HUES48 (cell line): ENCODE measurements at regions not wholly inside any gene's neighbourhood (a gene's known extent, or its start where the extent isn't known, plus 50 kb on each side); places are given as distances from the start of the nearest gene placed in this dataset.

Experiments used
- H3K27ac ChIP-seq: one replicate; pipeline ENCODE4 v1.7.0; 2013; ENCODE audit warnings: low read depth, low read length, inconsistent platforms
- H3K27me3 ChIP-seq: 2 replicates; pipeline ENCODE4 v1.6.1; 2013; ENCODE audit warnings: mild to moderate bottlenecking, low read length; ENCODE audit not compliant: control insufficient read depth, insufficient read depth
- H3K36me3 ChIP-seq: 2 replicates; pipeline ENCODE4 v1.6.1; 2013; ENCODE audit warnings: low read length; ENCODE audit not compliant: control insufficient read depth, insufficient read depth
- H3K4me1 ChIP-seq: 2 replicates; pipeline ENCODE4 v1.6.1; 2013; ENCODE audit warnings: mild to moderate bottlenecking, low read length; ENCODE audit not compliant: control insufficient read depth, insufficient read depth
- H3K4me3 ChIP-seq: 2 replicates; pipeline ENCODE4 v1.5.1; 2013; ENCODE audit warnings: mild to moderate bottlenecking, low read depth, low read length
- H3K9ac ChIP-seq: 2 replicates; pipeline ENCODE4 v1.6.1; 2013; ENCODE audit warnings: mild to moderate bottlenecking, low read depth, low read length, moderate library complexity
- H3K9me3 ChIP-seq: 2 replicates; pipeline ENCODE4 v1.6.1; 2013; ENCODE audit warnings: low read length; ENCODE audit not compliant: control insufficient read depth, insufficient read depth

- peaks cover 42% of the 10 kb centered on the region for H3K4me1 ChIP-seq
- no peak overlapping the region for H3K9ac ChIP-seq
- H3K4me3 ChIP-seq, result no peak overlapping the region; the same call in 1 of the 2 replicates
- peaks cover 36% of the 10 kb centered on the region for H3K27me3 ChIP-seq
- H3K27ac ChIP-seq, result no peak overlapping the region
- H3K36me3 ChIP-seq, result no peaks in the 10 kb centered on the region
- no peaks in the 10 kb centered on the region for H3K9me3 ChIP-seq
Observed at GRCh38 chr3:193945143-193945542, 190.8 kb upstream of the HES1 start.

DNA sequence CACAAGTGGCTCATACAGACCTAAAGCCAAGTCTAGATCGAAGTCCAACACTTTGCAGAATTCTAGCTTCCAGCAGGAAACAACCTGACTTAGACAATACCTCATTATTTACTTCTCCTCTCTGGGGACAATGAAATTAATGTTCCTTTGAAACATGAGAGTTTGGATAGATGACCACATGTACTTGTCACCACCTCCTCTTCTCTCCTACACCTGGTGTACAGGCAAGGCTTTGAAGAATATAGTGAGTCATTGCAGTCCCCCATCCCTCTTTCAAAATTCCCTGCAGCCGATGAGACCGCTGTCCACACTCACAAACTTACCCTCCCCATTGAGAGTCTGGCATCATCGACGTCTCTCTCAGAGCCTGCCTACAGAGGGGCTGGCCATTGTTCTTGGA is 189.0 kb upstream of the HES1 start:
- no peak overlapping the region for H3K4me3 ChIP-seq
- no peaks in the 10 kb centered on the region for H3K36me3 ChIP-seq
- H3K27ac ChIP-seq, result no peak overlapping the region
- peaks cover 30% of the 10 kb centered on the region for H3K27me3 ChIP-seq
- peaks cover 42% of the 10 kb centered on the region for H3K4me1 ChIP-seq
- no peak overlapping the region for H3K9ac ChIP-seq
- no peaks in the 10 kb centered on the region for H3K9me3 ChIP-seq

- Histone ChIP-seq H3K4me3 (no peak overlapping the region), H3K9ac (no peak overlapping the region), H3K27me3 (peaks cover 30% of the 10 kb centered on the region), H3K27ac (no peak overlapping the region), H3K36me3 (no peaks in the 10 kb centered on the region), H3K9me3 (no peaks in the 10 kb centered on the region), H3K4me1 (peaks cover 40% of the 10 kb centered on the region)
Observed at GRCh38 chr3:193947596-193947995, 188.4 kb upstream of the HES1 start.

DNA sequence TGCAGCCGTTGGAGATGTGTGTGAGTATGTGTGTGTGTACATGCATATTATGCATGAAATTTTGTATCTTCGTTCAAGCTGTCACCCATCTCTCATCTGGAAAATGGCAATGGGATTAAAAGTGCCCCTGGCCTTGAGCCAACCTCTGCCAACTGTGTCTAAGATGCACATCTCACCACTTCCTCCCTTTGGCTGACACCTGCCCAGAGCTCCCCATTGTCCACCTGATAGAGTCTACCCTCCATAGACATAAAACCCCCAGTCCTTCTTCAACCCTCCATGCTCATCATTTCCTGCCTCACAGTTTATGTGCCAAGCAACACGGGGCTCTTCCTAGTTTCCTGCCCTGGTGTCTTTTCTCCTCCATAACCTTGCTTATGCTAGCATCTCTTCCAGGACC is 187.5 kb upstream of the HES1 start:
- Histone ChIP-seq H3K4me3 (no peak overlapping the region), H3K9ac (no peak overlapping the region), H3K27me3 (peaks cover 30% of the 10 kb centered on the region), H3K27ac (no peak overlapping the region), H3K9me3 (no peaks in the 10 kb centered on the region), H3K4me1 (peaks cover 31% of the 10 kb centered on the region), H3K36me3 (no peaks in the 10 kb centered on the region)

- Histone ChIP-seq H3K36me3 (no peaks in the 10 kb centered on the region), H3K9me3 (0 out of 2 replicates have a peak, but pooled peaks cover 7% of the 10 kb centered on the region), H3K4me1 (peaks cover 3% of the 10 kb centered on the region), H3K27ac (no peak overlapping the region), H3K4me3 (no peak overlapping the region), H3K9ac (no peak overlapping the region), H3K27me3 (peaks cover 2% of the 10 kb centered on the region; the same call in 1 of the 2 replicates)
Observed at GRCh38 chr3:193951859-193952258, 184.1 kb upstream of the HES1 start.

DNA sequence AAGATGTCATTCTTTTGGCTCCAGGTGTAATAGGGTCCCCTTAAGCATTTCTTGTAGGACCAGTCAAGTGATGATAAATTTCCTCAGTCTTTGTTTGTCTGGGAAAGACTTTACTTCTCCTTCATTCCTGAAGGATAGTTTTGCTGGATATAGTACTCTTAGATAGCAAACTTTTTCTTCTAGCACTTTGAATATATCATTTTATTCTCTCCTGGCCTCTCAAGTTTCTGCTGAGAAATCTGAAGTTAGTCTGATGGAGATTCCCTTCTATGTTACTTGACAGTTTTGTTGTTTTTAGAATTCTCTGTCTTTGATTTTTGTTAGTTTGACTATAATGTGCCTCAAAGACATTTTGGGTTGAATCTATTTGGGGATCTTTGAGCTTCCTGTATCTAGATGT is 181.2 kb upstream of the HES1 start:
- no peaks in the 10 kb centered on the region for H3K36me3 ChIP-seq
- no peak overlapping the region for H3K9ac ChIP-seq
- no peaks in the 10 kb centered on the region for H3K4me1 ChIP-seq
- no peak overlapping the region for H3K27ac ChIP-seq
- peaks cover 13% of the 10 kb centered on the region for H3K27me3 ChIP-seq
- no peak overlapping the region for H3K4me3 ChIP-seq
- H3K9me3 ChIP-seq, result 0 out of 2 replicates have a peak, but pooled peaks cover 7% of the 10 kb centered on the region

DNA sequence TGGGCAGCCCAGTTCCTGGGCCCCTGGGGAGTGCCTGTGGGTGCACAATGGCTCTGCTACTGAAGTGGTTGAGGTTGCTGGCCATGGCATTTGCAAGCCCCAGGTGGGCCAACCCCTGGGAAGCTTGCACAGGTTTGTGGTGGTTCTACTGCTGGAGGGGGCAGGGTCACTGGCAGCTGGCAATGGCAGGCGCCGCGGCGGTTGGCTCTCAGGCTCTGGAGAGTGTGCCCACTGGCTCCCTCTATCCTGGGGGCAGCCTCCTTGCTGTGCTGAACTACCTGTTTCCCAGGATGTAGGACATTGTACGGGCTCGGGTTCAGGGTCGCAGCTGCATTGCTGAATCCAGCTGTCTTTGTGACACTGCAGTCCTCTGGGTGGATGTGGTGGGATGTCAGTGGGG is 180.2 kb upstream of the HES1 start:
- Histone ChIP-seq H3K9ac (no peak overlapping the region), H3K9me3 (0 out of 2 replicates have a peak, but pooled peaks cover 7% of the 10 kb centered on the region), H3K27me3 (peaks cover 23% of the 10 kb centered on the region), H3K36me3 (no peaks in the 10 kb centered on the region), H3K4me3 (no peak overlapping the region), H3K27ac (no peak overlapping the region), H3K4me1 (no peaks in the 10 kb centered on the region)

DNA sequence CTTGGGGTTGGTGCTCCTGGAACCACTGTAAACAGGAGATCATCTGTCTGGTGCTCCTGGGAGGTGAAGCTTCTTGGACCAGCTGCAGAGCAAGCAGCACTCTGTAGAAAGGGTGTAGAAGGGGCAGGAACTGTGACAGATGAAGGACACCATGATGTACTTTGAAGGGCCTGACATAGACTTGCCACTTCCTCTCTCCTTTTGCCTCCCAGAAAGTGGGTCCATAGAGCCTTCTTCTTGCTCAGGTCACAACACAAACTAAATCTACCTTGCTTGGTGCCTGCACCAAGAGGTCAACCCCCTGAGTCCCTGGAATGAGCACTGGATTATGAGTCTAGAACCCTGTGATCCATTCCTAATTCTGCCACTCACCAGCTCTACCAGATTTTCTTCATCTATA is 176.1 kb upstream of the HES1 start:
- Histone ChIP-seq H3K4me3 (no peak overlapping the region), H3K9ac (no peak overlapping the region), H3K27me3 (peaks cover 64% of the 10 kb centered on the region), H3K36me3 (no peaks in the 10 kb centered on the region), H3K4me1 (no peaks in the 10 kb centered on the region), H3K27ac (no peak overlapping the region), H3K9me3 (0 out of 2 replicates have a peak, but pooled peaks cover 2% of the 10 kb centered on the region)

GRCh38 chr3:193960487-193961274 is 175.3 kb upstream of the HES1 start:
- Histone ChIP-seq H3K9me3 (no peaks in the 10 kb centered on the region), H3K9ac (no peak overlapping the region), H3K4me3 (no peak overlapping the region), H3K27me3 (peaks cover 72% of the 10 kb centered on the region), H3K36me3 (no peaks in the 10 kb centered on the region), H3K4me1 (no peaks in the 10 kb centered on the region), H3K27ac (peak overlapping the region; percentile 14)

DNA sequence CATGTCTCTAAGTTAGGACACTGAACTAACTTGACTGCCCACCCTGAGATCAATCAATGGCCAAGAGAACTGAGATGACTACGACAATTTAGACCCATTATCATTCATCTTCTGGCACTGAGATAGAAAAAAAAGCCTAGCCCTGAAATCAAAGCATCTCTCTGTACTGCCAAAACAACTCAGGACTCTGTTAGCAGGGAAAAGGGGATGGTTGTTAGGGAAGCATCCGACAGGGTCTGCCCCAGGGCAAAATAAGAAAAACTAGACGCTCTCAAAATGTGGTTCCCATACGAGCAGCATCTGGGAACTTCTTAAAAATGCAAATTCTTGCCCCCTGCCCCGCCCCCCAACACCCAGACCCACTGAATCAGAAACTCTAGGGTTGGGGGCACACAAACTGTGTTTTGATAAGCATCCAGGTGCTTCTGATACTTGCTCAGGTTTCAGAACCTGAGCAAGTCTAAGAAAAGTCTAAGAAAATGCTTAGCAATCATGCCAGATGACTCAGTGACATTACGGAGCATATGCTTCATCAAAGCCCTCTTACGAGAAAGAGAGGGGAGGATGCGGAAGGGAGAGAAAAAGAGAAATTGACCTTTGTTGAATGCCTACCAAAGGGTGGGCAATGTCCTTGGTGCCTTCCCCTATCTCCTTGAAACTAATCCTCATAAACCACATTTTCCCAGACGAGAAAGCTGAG is 172.8 kb upstream of the HES1 start:
- H3K4me3 ChIP-seq, result no peak overlapping the region
- H3K4me1 ChIP-seq, result no peaks in the 10 kb centered on the region
- no peak overlapping the region for H3K27ac ChIP-seq
- no peaks in the 10 kb centered on the region for H3K36me3 ChIP-seq
- H3K9me3 ChIP-seq, result no peaks in the 10 kb centered on the region
- peaks cover 71% of the 10 kb centered on the region for H3K27me3 ChIP-seq
- no peak overlapping the region for H3K9ac ChIP-seq
